ENCODE measurements at regions not wholly inside any gene's neighbourhood (a gene's known extent, or its start where the extent isn't known, plus 50 kb on each side); places are given as distances from the start of the nearest gene placed in this dataset.
"Not testable (repeated sequence)": the region's sequence is repeated elsewhere in the genome, so short reads cannot be mapped to it uniquely, and the experiment has no call there.

DNA sequence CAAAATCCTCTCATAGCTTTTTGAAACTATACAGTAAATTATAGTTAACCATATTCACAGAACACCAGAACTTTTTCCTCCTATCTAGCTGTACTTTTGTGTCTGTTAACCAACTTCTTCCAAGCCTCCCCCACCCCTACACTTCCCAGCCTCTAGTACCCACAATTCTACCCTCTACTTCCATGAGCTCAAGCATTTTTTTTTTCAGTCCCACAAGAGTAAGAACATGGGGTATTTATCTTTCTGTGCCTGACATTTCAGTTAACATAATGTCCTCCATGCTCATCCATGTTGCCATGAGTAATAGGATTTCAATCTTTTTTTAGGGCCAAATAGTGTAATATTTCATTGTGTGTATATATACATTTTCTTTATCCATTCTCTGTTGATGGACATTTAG is 128.3 kb upstream of the MAN2A1 start:
- DNase-seq: no peak
- Histone ChIP-seq H3K27ac (no peak overlapping the region), H3K27me3 (no peaks in the 10 kb centered on the region), H3K4me1 (no peaks in the 10 kb centered on the region), H3K36me3 (no peaks in the 10 kb centered on the region), H3K4me3 (no peak overlapping the region), H3K9me3 (no peaks in the 10 kb centered on the region)
- TF ChIP-seq, protein P1, sequence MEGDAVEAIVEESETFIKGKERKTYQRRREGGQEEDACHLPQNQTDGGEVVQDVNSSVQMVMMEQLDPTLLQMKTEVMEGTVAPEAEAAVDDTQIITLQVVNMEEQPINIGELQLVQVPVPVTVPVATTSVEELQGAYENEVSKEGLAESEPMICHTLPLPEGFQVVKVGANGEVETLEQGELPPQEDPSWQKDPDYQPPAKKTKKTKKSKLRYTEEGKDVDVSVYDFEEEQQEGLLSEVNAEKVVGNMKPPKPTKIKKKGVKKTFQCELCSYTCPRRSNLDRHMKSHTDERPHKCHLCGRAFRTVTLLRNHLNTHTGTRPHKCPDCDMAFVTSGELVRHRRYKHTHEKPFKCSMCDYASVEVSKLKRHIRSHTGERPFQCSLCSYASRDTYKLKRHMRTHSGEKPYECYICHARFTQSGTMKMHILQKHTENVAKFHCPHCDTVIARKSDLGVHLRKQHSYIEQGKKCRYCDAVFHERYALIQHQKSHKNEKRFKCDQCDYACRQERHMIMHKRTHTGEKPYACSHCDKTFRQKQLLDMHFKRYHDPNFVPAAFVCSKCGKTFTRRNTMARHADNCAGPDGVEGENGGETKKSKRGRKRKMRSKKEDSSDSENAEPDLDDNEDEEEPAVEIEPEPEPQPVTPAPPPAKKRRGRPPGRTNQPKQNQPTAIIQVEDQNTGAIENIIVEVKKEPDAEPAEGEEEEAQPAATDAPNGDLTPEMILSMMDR (IDR thresholded peaks at IDR 0.05): no peak
- no peak for TF ChIP-seq POLR2A (IDR thresholded peaks at IDR 0.05)

DNA sequence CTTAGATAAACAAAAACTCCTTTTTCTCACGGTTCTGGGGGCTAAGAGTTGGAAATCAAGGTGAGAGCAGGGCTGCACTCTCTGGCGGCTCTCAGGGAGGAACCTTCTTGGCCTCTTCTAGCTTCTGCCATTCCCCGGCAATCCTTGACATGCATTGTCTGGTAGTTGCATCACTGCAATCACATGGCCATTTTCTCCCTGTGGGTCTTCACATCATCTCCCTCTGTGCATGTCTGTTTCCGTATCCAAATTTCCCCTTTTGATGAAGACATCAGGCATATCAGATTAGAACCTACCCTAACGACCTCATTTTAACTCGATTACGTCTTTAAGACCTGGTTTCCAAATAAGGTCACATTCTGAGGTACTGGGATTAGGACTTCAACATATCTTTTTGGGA is 129.2 kb upstream of the MAN2A1 start:
- TF ChIP-seq, protein P1 (IDR thresholded peaks at IDR 0.05): no peak
- no peak for TF ChIP-seq POLR2A (IDR thresholded peaks at IDR 0.05)
- Histone ChIP-seq H3K27me3 (no peaks in the 10 kb centered on the region), H3K9me3 (no peaks in the 10 kb centered on the region), H3K27ac (no peak overlapping the region), H3K4me1 (no peaks in the 10 kb centered on the region), H3K4me3 (no peak overlapping the region), H3K36me3 (no peaks in the 10 kb centered on the region)
- DNase-seq: no peak

DNA sequence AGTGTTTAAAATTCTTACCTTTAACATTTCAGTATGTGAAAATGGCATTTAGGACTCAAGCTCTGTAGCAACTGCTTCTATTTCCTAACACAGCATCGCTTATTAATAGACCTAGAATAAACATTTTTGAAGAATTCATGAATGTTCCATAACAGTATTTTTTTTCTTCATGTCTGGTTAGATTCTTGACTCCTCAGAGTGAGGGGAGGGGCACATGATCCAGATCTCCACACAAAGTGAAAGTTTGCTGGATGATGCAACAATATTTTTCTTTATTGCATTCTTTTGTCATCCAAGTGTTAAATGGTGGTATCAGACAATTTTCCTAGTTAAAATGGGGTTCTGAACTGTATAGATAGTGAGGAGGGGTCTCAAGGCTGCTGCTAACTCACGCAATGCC is 130.8 kb upstream of the MAN2A1 start:
- Histone ChIP-seq H3K4me3 (no peak overlapping the region), H3K4me1 (no peaks in the 10 kb centered on the region), H3K36me3 (no peaks in the 10 kb centered on the region), H3K9me3 (no peaks in the 10 kb centered on the region), H3K27ac (no peak overlapping the region), H3K27me3 (no peaks in the 10 kb centered on the region)
- TF ChIP-seq POLR2A (IDR thresholded peaks at IDR 0.05): no peak
- TF ChIP-seq, protein P1 (IDR thresholded peaks at IDR 0.05): no peak
- DNase-seq: no peak

DNA sequence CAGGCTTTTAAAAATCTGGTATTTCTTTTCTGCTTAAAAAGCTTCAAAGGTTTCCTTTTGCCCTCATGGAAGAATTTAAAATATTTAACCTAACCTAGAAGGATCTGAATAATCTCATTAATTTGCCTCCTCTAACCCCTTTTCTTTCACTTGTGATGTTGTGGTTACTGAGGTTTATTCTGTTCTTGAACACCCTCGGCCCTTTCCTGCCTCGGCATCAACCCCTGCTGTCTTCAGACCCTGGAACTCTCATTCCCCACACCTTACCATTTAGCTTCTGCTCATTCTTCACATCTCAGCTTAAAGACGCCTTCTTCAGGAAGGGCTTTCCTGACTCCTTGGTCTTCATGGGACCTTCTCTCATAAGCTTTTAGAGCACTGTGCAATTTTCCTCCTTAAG is 131.4 kb upstream of the MAN2A1 start:
- no peaks in the 10 kb centered on the region for H3K27me3 ChIP-seq
- no peaks in the 10 kb centered on the region for H3K9me3 ChIP-seq
- no peaks in the 10 kb centered on the region for H3K36me3 ChIP-seq
- no peak overlapping the region for H3K4me3 ChIP-seq
- no peak for TF ChIP-seq POLR2A (IDR thresholded peaks at IDR 0.05)
- TF ChIP-seq, protein P1 (IDR thresholded peaks at IDR 0.05): no peak
- no peaks in the 10 kb centered on the region for H3K4me1 ChIP-seq
- H3K27ac ChIP-seq: no peak overlapping the region
- DNase-seq: no peak

DNA sequence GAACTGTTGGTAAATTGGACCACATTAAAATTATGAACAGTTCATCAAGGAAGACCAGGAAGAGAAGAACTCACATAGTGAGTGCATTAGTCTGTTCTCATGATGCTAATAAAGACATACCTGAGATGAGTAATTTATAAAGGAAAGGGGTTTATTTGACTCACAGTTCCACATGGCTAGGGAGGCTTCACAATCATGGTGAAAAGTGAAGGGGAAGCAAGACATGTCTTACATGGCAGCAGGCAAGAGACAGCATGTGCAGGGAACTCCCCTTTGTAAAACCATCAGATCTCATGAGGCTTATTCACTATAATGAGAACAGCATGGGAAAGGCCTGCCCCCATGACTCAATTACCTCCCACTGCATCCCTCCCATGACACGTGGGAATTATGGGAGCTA is 135.9 kb upstream of the MAN2A1 start:
- no peak for TF ChIP-seq POLR2A (IDR thresholded peaks at IDR 0.05)
- TF ChIP-seq, protein P1 (IDR thresholded peaks at IDR 0.05): no peak
- Histone ChIP-seq H3K36me3 (no peaks in the 10 kb centered on the region), H3K9me3 (no peaks in the 10 kb centered on the region), H3K4me1 (no peaks in the 10 kb centered on the region), H3K27ac (no peak overlapping the region), H3K4me3 (no peak overlapping the region), H3K27me3 (no peaks in the 10 kb centered on the region)
- DNase-seq: no peak

DNA sequence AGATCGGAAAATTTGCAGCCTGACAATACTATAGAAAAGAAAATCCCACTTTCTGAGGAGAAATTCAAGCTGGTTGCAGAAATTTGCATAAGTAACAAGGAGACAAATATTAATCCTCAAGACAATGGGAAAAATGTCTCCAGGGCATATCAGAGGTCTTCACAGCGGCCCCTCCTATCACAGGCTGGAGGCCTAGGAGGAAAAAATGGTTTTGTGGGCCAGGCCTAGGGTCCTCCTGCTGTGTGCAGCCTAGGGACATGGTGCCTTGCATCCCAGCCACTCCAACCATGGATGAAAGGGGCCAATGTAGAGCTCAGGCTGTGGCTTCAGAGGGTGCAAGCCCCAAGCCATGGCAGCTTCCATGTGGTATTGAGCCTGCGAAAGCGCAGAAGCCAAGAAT is 138.5 kb upstream of the MAN2A1 start:
- not testable (repeated sequence) for H3K27ac ChIP-seq, H3K9me3 ChIP-seq, H3K4me3 ChIP-seq, DNase-seq, H3K27me3 ChIP-seq, H3K36me3 ChIP-seq, H3K4me1 ChIP-seq

All from Peyer's patch (tissue), 4 donors.